ENCODE measurements at regions not wholly inside any gene's neighbourhood (a gene's known extent, or its start where the extent isn't known, plus 50 kb on each side); places are given as distances from the start of the nearest gene placed in this dataset.

- Histone ChIP-seq H3K4me3 (ENCODE audit: low read length) (no peak overlapping the region), H3K36me3 (replicated peaks; ENCODE audit: low read depth, low read length) (no peaks in the 10 kb centered on the region), H3K79me2 (ENCODE audit: low read length) (no peaks in the 10 kb centered on the region), H2AFZ (ENCODE audit: low read depth, low read length) (no peak overlapping the region), H4K20me1 (ENCODE audit: insufficient read depth, low read length) (no peaks in the 10 kb centered on the region), H3K4me2 (ENCODE audit: low read length) (no peak overlapping the region), H3K27me3 (ENCODE audit: low read depth, low read length) (no peaks in the 10 kb centered on the region), H3K9me3 (ENCODE audit: insufficient read depth, low read length) (no peaks in the 10 kb centered on the region), H3K4me1 (ENCODE audit: low read length) (no peaks in the 10 kb centered on the region), H3K9ac (ENCODE audit: low read length) (no peak overlapping the region), H3K27ac (ENCODE audit: low read length) (no peak overlapping the region)
- no peak for TF ChIP-seq EZH2phosphoT487 (IDR thresholded peaks at IDR 0.05; ENCODE audit: low read depth)
- TF ChIP-seq, protein P1, sequence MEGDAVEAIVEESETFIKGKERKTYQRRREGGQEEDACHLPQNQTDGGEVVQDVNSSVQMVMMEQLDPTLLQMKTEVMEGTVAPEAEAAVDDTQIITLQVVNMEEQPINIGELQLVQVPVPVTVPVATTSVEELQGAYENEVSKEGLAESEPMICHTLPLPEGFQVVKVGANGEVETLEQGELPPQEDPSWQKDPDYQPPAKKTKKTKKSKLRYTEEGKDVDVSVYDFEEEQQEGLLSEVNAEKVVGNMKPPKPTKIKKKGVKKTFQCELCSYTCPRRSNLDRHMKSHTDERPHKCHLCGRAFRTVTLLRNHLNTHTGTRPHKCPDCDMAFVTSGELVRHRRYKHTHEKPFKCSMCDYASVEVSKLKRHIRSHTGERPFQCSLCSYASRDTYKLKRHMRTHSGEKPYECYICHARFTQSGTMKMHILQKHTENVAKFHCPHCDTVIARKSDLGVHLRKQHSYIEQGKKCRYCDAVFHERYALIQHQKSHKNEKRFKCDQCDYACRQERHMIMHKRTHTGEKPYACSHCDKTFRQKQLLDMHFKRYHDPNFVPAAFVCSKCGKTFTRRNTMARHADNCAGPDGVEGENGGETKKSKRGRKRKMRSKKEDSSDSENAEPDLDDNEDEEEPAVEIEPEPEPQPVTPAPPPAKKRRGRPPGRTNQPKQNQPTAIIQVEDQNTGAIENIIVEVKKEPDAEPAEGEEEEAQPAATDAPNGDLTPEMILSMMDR (IDR thresholded peaks at IDR 0.05; ENCODE audit: low read depth, low read length), result no peak
Measured at GRCh38 chr5:53199882-53200281, 90.3 kb upstream of the MOCS2 start.

DNA sequence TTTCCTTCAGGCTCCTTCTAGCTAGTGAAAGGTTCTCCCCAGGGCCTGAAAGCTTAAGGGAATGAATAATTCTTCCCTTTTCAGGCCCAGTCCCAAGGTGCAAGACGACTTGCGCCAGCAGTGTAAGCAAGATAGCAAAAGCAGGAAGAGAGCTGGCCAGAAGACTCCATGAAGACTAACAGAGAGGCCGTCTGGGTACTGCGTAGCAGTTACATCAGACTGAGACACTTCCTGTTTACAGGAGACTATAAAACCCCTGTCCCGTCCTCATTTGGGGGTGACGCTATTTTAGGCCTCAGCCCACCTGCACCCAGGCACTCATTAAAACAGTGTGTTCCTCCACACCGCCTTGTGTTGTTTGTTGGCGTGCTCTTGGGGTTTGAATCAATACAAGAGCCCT is 90.7 kb upstream of the MOCS2 start:
- no peak for TF ChIP-seq EZH2phosphoT487 (IDR thresholded peaks at IDR 0.05; ENCODE audit: low read depth)
- TF ChIP-seq, protein P1 (IDR thresholded peaks at IDR 0.05; ENCODE audit: low read depth, low read length), result no peak
- Histone ChIP-seq H2AFZ (ENCODE audit: low read depth, low read length) (no peak overlapping the region), H3K27me3 (ENCODE audit: low read depth, low read length) (no peaks in the 10 kb centered on the region), H3K4me3 (ENCODE audit: low read length) (no peak overlapping the region), H3K36me3 (replicated peaks; ENCODE audit: low read depth, low read length) (no peaks in the 10 kb centered on the region), H3K4me2 (ENCODE audit: low read length) (no peak overlapping the region), H3K9me3 (ENCODE audit: insufficient read depth, low read length) (no peaks in the 10 kb centered on the region), H3K4me1 (ENCODE audit: low read length) (no peaks in the 10 kb centered on the region), H3K27ac (ENCODE audit: low read length) (no peak overlapping the region), H3K79me2 (ENCODE audit: low read length) (no peaks in the 10 kb centered on the region), H4K20me1 (ENCODE audit: insufficient read depth, low read length) (no peaks in the 10 kb centered on the region), H3K9ac (ENCODE audit: low read length) (no peak overlapping the region)

- no peak overlapping the region for H3K27ac ChIP-seq (ENCODE audit: low read length)
- no peak overlapping the region for H3K4me3 ChIP-seq (ENCODE audit: low read length)
- H3K79me2 ChIP-seq (ENCODE audit: low read length), result no peaks in the 10 kb centered on the region
- no peak overlapping the region for H3K9ac ChIP-seq (ENCODE audit: low read length)
- H3K4me1 ChIP-seq (ENCODE audit: low read length), result no peaks in the 10 kb centered on the region
- no peaks in the 10 kb centered on the region for H3K9me3 ChIP-seq (ENCODE audit: insufficient read depth, low read length)
- no peak overlapping the region for H3K4me2 ChIP-seq (ENCODE audit: low read length)
- H2AFZ ChIP-seq (ENCODE audit: low read depth, low read length), result no peak overlapping the region
- no peaks in the 10 kb centered on the region for H3K27me3 ChIP-seq (ENCODE audit: low read depth, low read length)
- TF ChIP-seq EZH2phosphoT487 (IDR thresholded peaks at IDR 0.05; ENCODE audit: low read depth), result no peak
- TF ChIP-seq, protein P1 (IDR thresholded peaks at IDR 0.05; ENCODE audit: low read depth, low read length), result peak; percentile 29
- H3K36me3 ChIP-seq (replicated peaks; ENCODE audit: low read depth, low read length), result no peaks in the 10 kb centered on the region
- no peaks in the 10 kb centered on the region for H4K20me1 ChIP-seq (ENCODE audit: insufficient read depth, low read length)
Measured at GRCh38 chr5:53201746-53202145, 92.2 kb upstream of the MOCS2 start.

- Histone ChIP-seq H4K20me1 (ENCODE audit: insufficient read depth, low read length) (no peaks in the 10 kb centered on the region), H3K79me2 (ENCODE audit: low read length) (no peaks in the 10 kb centered on the region), H3K27me3 (ENCODE audit: low read depth, low read length) (no peaks in the 10 kb centered on the region), H3K36me3 (replicated peaks; ENCODE audit: low read depth, low read length) (no peaks in the 10 kb centered on the region), H3K4me3 (ENCODE audit: low read length) (no peak overlapping the region), H3K9ac (ENCODE audit: low read length) (no peak overlapping the region), H3K4me1 (ENCODE audit: low read length) (no peaks in the 10 kb centered on the region), H3K27ac (ENCODE audit: low read length) (no peak overlapping the region), H3K4me2 (ENCODE audit: low read length) (no peak overlapping the region), H3K9me3 (ENCODE audit: insufficient read depth, low read length) (no peaks in the 10 kb centered on the region), H2AFZ (ENCODE audit: low read depth, low read length) (no peak overlapping the region)
- no peak for TF ChIP-seq EZH2phosphoT487 (IDR thresholded peaks at IDR 0.05; ENCODE audit: low read depth)
- TF ChIP-seq, protein P1 (IDR thresholded peaks at IDR 0.05; ENCODE audit: low read depth, low read length), result no peak
Measured at GRCh38 chr5:53206562-53206961, 97.0 kb upstream of the MOCS2 start.
